Mesenchymal stem cell (in vitro differentiated cells and primary cell): ENCODE measurements at regions not wholly inside any gene's neighbourhood (a gene's known extent, or its start where the extent isn't known, plus 50 kb on each side); places are given as distances from the start of the nearest gene placed in this dataset.
A peak's percentile ranks its signal among the peaks of the same experiment; 100 is the strongest.
"Not testable (repeated sequence)": the region's sequence is repeated elsewhere in the genome, so short reads cannot be mapped to it uniquely, and the experiment has no call there.

Source experiments
- DNase-seq: peaks from one replicate; pipeline ENCODE4 v3.0.0-alpha.2; 2013
- H2AFZ ChIP-seq: one replicate; pipeline ENCODE4 v1.6.1; 2013; ENCODE audit warnings: low read depth, mild to moderate bottlenecking, control low read depth, inconsistent platforms, low read length, moderate library complexity
- H2AK5ac ChIP-seq: 2 replicates; pipeline ENCODE4 v1.6.1; 2013; ENCODE audit warnings: low read length, moderate library complexity, mild to moderate bottlenecking, inconsistent platforms; ENCODE audit not compliant: severe bottlenecking
- H2BK120ac ChIP-seq: one replicate; pipeline ENCODE4 v1.6.1; 2013; ENCODE audit warnings: low read depth, mild to moderate bottlenecking, inconsistent platforms, low read length, moderate library complexity
- H2BK12ac ChIP-seq, 2 experiments: one replicate each; pipeline ENCODE4 v1.6.1; 2013; ENCODE audit warnings: inconsistent platforms in 2 of 2, low read length in 2 of 2, mild to moderate bottlenecking in 2 of 2, moderate library complexity in 2 of 2, control low read depth in 1 of 2
- H2BK15ac ChIP-seq: one replicate; pipeline ENCODE4 v1.6.1; 2013; ENCODE audit warnings: mild to moderate bottlenecking, low read depth, inconsistent platforms; ENCODE audit not compliant: poor library complexity, severe bottlenecking
- H2BK5ac ChIP-seq: 2 replicates; pipeline ENCODE4 v1.6.1; 2013; ENCODE audit warnings: low read depth, mild to moderate bottlenecking, low read length, control low read depth, inconsistent platforms; ENCODE audit not compliant: poor library complexity, severe bottlenecking
- H3K14ac ChIP-seq, 2 experiments: one replicate each; pipeline ENCODE4 v1.6.1; 2013; ENCODE audit warnings: inconsistent platforms in 2 of 2, low read length in 2 of 2, control low read depth in 1 of 2, mild to moderate bottlenecking in 1 of 2, moderate library complexity in 1 of 2
- H3K18ac ChIP-seq, 2 experiments: one replicate each; pipeline ENCODE4 v1.6.1; 2013; ENCODE audit warnings: inconsistent platforms in 2 of 2, low read length in 2 of 2, control low read depth in 1 of 2, low read depth in 1 of 2, mild to moderate bottlenecking in 1 of 2
- H3K23ac ChIP-seq, 2 experiments: one replicate each; pipeline ENCODE4 v1.6.1; 2013; ENCODE audit warnings: inconsistent platforms in 2 of 2, low read length in 2 of 2, mild to moderate bottlenecking in 2 of 2, moderate library complexity in 2 of 2, control low read depth in 1 of 2
- H3K27ac ChIP-seq: 2 replicates; pipeline ENCODE4 v1.5.1; 2013; ENCODE audit warnings: mild to moderate bottlenecking, moderate library complexity, low read length, control low read depth, inconsistent platforms; ENCODE audit not compliant: poor library complexity, severe bottlenecking
- H3K27me3 ChIP-seq, 2 experiments: 2 replicates each; pipeline versions ENCODE4 v1.6.1 to v1.7.0; 2013; ENCODE audit warnings: low read length in 2 of 2, mild to moderate bottlenecking in 2 of 2, moderate library complexity in 2 of 2, control low read depth in 1 of 2, inconsistent platforms in 1 of 2; ENCODE audit not compliant: control insufficient read depth in 1 of 2, insufficient read depth in 1 of 2
- H3K36me3 ChIP-seq, 2 experiments: 2 replicates each; pipeline versions ENCODE4 v1.6.1 to v1.7.0; 2013; ENCODE audit warnings: low read length in 2 of 2, control low read depth in 1 of 2, inconsistent platforms in 1 of 2, low read depth in 1 of 2, mild to moderate bottlenecking in 1 of 2; ENCODE audit not compliant: insufficient read depth in 2 of 2, control insufficient read depth in 1 of 2
- H3K4ac ChIP-seq, 2 experiments: one replicate each; pipeline ENCODE4 v1.6.1; 2013; ENCODE audit warnings: inconsistent platforms in 2 of 2, low read length in 2 of 2, mild to moderate bottlenecking in 2 of 2, moderate library complexity in 2 of 2, control low read depth in 1 of 2, low read depth in 1 of 2
- H3K4me1 ChIP-seq: 2 replicates; pipeline ENCODE4 v1.6.1; 2013; ENCODE audit warnings: low read depth, low read length, control low read depth; ENCODE audit not compliant: control insufficient read depth, insufficient read depth
- H3K4me2 ChIP-seq: 2 replicates; pipeline ENCODE4 v1.6.1; 2013; ENCODE audit warnings: low read length, mild to moderate bottlenecking, inconsistent platforms; ENCODE audit not compliant: poor library complexity, severe bottlenecking
- H3K4me3 ChIP-seq, 2 experiments: 2 replicates each; pipeline versions ENCODE4 v1.5.1 to v1.7.0; 2013; ENCODE audit warnings: low read length in 2 of 2, mild to moderate bottlenecking in 2 of 2, control low read depth in 1 of 2, low read depth in 1 of 2; ENCODE audit not compliant: insufficient read depth in 1 of 2
- H3K79me1 ChIP-seq: replicated peaks from 2 replicates; pipeline ENCODE4 v1.6.1; 2013; ENCODE audit warnings: mild to moderate bottlenecking, control low read depth, low read length, inconsistent platforms; ENCODE audit not compliant: poor library complexity, severe bottlenecking
- H3K9ac ChIP-seq: 2 replicates; pipeline ENCODE4 v1.7.0; 2013; ENCODE audit warnings: mild to moderate bottlenecking, low read length, moderate library complexity
- H3K9me3 ChIP-seq: 2 replicates; pipeline ENCODE4 v1.7.0; 2013; ENCODE audit warnings: mild to moderate bottlenecking, low read length; ENCODE audit not compliant: control insufficient read depth
- H4K8ac ChIP-seq: one replicate; pipeline ENCODE4 v1.6.1; 2013; ENCODE audit warnings: inconsistent platforms, mild to moderate bottlenecking, low read length, moderate library complexity
- H4K91ac ChIP-seq: one replicate; pipeline ENCODE4 v1.6.1; 2013; ENCODE audit warnings: mild to moderate bottlenecking, low read length, inconsistent platforms
- WGBS: methylation state at CpG from one replicate; pipeline ENCODE4 v1.1.7; 2013; ENCODE audit warnings: mixed read lengths; 5-methylcytosine and 5-hydroxymethylcytosine counted together

DNA sequence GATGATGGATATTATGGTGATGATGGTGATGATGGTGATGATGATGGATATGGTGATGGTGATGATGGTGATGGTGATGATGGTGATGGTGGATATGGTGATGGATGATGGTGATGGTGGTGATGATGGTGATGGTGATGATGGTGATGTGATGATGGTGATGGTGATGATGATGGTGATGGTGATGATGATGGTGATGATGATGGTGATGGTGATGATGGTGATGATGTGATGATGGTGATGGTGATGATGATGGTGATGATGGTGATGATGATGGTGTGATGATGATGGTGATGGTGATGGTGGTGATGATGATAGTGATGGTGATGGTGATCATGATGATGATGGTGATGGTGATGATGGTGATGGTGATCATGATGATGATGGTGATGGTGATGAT, 119.5 kb downstream of the ZNF664 start:
- H3K23ac ChIP-seq, H3K9me3 ChIP-seq, H3K9ac ChIP-seq, H3K4me2 ChIP-seq, H3K4me1 ChIP-seq, H2AK5ac ChIP-seq, H3K4me3 ChIP-seq, H3K14ac ChIP-seq, H4K8ac ChIP-seq, H2BK5ac ChIP-seq, H2BK12ac ChIP-seq, H3K18ac ChIP-seq, H3K4ac ChIP-seq, H3K27ac ChIP-seq, H2BK120ac ChIP-seq, H3K36me3 ChIP-seq, H3K79me1 ChIP-seq, H2BK15ac ChIP-seq, DNase-seq, H2AFZ ChIP-seq: not testable (repeated sequence)
- Histone ChIP-seq H3K27me3 (peaks cover 15% of the 10 kb centered on the region in 2 experiments), H4K91ac (peak overlapping the region; percentile 18)

DNA sequence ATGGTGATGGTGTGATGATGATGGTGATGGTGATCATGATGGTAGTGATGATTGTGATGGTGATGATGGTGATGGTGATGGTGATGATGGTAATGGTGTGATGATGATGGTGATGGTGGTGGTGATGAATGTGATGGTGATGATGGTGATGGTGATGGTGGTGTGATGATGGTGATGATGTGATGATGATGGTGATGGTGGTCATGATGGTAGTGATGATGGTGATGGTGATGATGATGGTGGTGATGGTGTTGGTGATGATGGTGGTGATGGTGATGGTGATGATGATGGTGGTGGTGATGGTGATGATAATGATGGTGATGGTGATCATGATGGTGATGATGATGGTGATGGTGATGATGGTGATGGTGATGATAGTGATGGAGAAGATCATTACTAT, 120.3 kb downstream of the ZNF664 start:
- Histone ChIP-seq H2BK5ac (no peak overlapping the region), H3K14ac (no peak overlapping the region), H3K9ac (no peak overlapping the region), H3K4me2 (no peak overlapping the region), H3K79me1 (no peaks in the 10 kb centered on the region), H3K23ac (no peak overlapping the region), H2AK5ac (no peak overlapping the region), H3K4me3 (no peak overlapping the region), H3K4ac (no peak overlapping the region), H3K27me3 (peaks cover 22 to 23% of the 10 kb centered on the region in 2 experiments), H2BK120ac (no peak overlapping the region), H3K4me1 (no peaks in the 10 kb centered on the region), H2BK15ac (no peak overlapping the region), H3K36me3 (no peaks in the 10 kb centered on the region), H4K91ac (peak overlapping the region; percentile 19), H2AFZ (no peak overlapping the region), H3K18ac (no peak overlapping the region), H4K8ac (no peak overlapping the region), H2BK12ac (no peak overlapping the region), H3K9me3 (peaks cover 3% of the 10 kb centered on the region), H3K27ac (no peak overlapping the region)
- no peak for DNase-seq

DNA sequence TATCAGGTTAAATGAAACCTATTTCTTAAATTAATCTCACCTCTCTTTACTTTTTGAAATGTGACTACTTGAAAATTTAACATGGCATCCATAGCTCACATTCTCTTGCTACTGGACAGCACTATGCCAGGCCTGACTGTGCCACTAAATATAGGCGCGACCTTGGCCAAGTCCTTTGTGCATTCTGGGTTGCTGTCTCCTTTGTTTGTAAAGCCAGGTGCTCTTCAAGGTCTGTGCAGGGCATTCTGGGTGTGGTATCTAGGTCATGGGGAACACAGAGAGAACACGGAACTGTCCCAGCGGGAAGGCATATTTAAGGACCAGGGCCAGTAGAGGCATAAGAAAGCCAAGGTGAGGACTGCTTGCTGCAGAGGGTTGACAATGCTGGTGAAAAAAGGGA, 121.2 kb downstream of the ZNF664 start:
- Histone ChIP-seq H3K4me2 (no peak overlapping the region), H2BK15ac (no peak overlapping the region)
- no peak for DNase-seq

DNA sequence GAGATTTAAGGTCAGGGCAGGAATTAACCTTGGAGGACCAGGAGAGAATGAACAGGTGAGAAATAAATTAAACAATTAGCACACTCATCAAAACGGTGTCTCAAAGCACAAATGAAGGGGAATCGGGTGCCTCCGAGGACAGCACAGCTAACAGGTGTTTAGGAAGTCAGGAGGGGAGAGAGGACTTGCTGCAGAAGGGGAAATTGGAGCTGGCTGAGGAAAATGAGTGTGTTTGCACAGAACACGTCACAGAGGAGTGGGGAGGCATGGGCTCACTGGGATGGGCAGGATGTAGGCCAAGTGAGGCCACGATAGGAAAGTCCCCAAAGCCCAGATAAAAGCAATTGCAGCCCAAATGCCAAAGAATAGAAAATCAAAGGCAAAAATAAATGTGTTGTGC, 121.7 kb downstream of the ZNF664 start:
- no peak overlapping the region for H2BK120ac ChIP-seq
- no peak for DNase-seq
- H3K27me3 ChIP-seq: peaks cover 29 to 37% of the 10 kb centered on the region in 2 experiments
- H2AK5ac ChIP-seq: no peak overlapping the region
- H3K79me1 ChIP-seq: no peaks in the 10 kb centered on the region
- H2BK5ac ChIP-seq: no peak overlapping the region
- no peak overlapping the region for H3K23ac ChIP-seq
- H3K14ac ChIP-seq: no peak overlapping the region
- H3K9ac ChIP-seq: no peak overlapping the region
- no peak overlapping the region for H3K18ac ChIP-seq
- H2AFZ ChIP-seq: no peak overlapping the region
- no peaks in the 10 kb centered on the region for H3K4me1 ChIP-seq
- WGBS: 68% methylated on average over 5 of the region's 5 CpGs
- no peak overlapping the region for H3K27ac ChIP-seq
- peaks cover 3% of the 10 kb centered on the region for H3K9me3 ChIP-seq
- H2BK12ac ChIP-seq: no peak overlapping the region
- no peaks in the 10 kb centered on the region for H3K36me3 ChIP-seq
- no peak overlapping the region for H4K8ac ChIP-seq
- H3K4ac ChIP-seq: no peak overlapping the region
- no peak overlapping the region for H2BK15ac ChIP-seq
- no peak overlapping the region for H3K4me2 ChIP-seq
- H3K4me3 ChIP-seq: no peak overlapping the region
- H4K91ac ChIP-seq: no peak overlapping the region

More for the DNA sequence above, 121.2 kb downstream of the ZNF664 start:
- Histone ChIP-seq H4K91ac (no peak overlapping the region), H3K4me3 (no peak overlapping the region), H2BK12ac (no peak overlapping the region), H2BK120ac (no peak overlapping the region), H3K18ac (no peak overlapping the region), H2AFZ (no peak overlapping the region), H3K36me3 (no peaks in the 10 kb centered on the region), H2BK5ac (no peak overlapping the region), H3K4me1 (no peaks in the 10 kb centered on the region), H3K4ac (no peak overlapping the region), H3K23ac (no peak overlapping the region), H3K27me3 (peaks cover 29 to 32% of the 10 kb centered on the region in 2 experiments), H3K14ac (no peak overlapping the region), H4K8ac (no peak overlapping the region), H3K79me1 (no peaks in the 10 kb centered on the region), H3K9ac (no peak overlapping the region), H2AK5ac (no peak overlapping the region), H3K27ac (no peak overlapping the region), H3K9me3 (peaks cover 3% of the 10 kb centered on the region)
- WGBS: 98% methylated on average over 4 of the region's 4 CpGs
